GM12878 (cell line): ENCODE measurements at regions not wholly inside any gene's neighbourhood (a gene's known extent, or its start where the extent isn't known, plus 50 kb on each side); places are given as distances from the start of the nearest gene placed in this dataset.

Source experiments
- ATAC-seq: fragments of 200-7000 bp; cut with Tn5 transposase; 3 replicates; pipeline ENCODE4 v1.9.1; 2020; ENCODE audit warnings: mild to moderate bottlenecking, moderate library complexity
- BruUV-seq: library from RNA; stranded (reverse); fragments of 400-500 nt; replicated peaks from 2 replicates; lab custom pipeline; 2021; lab: Mats Ljungman, UMichigan
- CTCF ChIA-PET: fragments of 300-600 bp; sonication (Branson Sonifier 250); formaldehyde crosslinking; extraction: SDS; loops from one replicate; lab custom pipeline; 2021; ENCODE audit warnings: inconsistent platforms; lab: Yijun Ruan, JAX
- POLR2A ChIA-PET: fragments of 350-600 bp; formaldehyde crosslinking; extraction: SDS; loops from one replicate; lab custom pipeline; 2021; ENCODE audit warnings: inconsistent platforms; lab: Charles Lee
- RAD21 ChIA-PET: fragments of 300-600 bp; sonication (Branson Sonifier 250); formaldehyde crosslinking; loops from one replicate; lab custom pipeline; 2023; ENCODE audit warnings: antibody characterized with exemption; ENCODE audit not compliant: unreplicated experiment; lab: Charles Lee
- SMC1A ChIA-PET: fragments of 300-600 bp; sonication (Branson Sonifier 250); formaldehyde crosslinking; loops from one replicate; lab custom pipeline; 2023; ENCODE audit not compliant: unreplicated experiment, uncharacterized antibody; lab: Charles Lee
- DNase-seq: peaks from one replicate; pipeline ENCODE4 v3.0.0-alpha.2; 2011; ENCODE audit warnings: low read depth, low spot score
- FAIRE-seq: peaks from 3 replicates; lab custom pipeline; 2011; peaks lifted over from hg19 to GRCh38; lab: Jason Lieb, UNC
- H2AFZ ChIP-seq: 2 replicates; pipeline ENCODE4 v1.6.0; 2011; ENCODE audit warnings: low read depth, low read length, control low read depth; ENCODE audit not compliant: control insufficient read depth
- H3K27ac ChIP-seq: 2 replicates; pipeline ENCODE4 v1.5.1; 2011; ENCODE audit warnings: control low read depth; ENCODE audit not compliant: control insufficient read depth, insufficient read depth
- H3K27me3 ChIP-seq, 2 experiments: replicated peaks in 1 of 2; 2 replicates each; pipeline versions ENCODE4 v1.6.0 to v1.6.1; 2011; ENCODE audit warnings: low read length in 1 of 2; ENCODE audit not compliant: control insufficient read depth in 2 of 2, insufficient read depth in 2 of 2
- H3K36me3 ChIP-seq, 2 experiments: 2 replicates each; pipeline ENCODE4 v1.5.1; 2011; ENCODE audit warnings: low read length in 1 of 2; ENCODE audit not compliant: control insufficient read depth in 2 of 2, insufficient read depth in 2 of 2
- H3K4me1 ChIP-seq: 2 replicates; pipeline ENCODE4 v1.6.1; 2011; ENCODE audit warnings: mild to moderate bottlenecking, low read length, moderate library complexity, mixed read lengths; ENCODE audit not compliant: control insufficient read depth, insufficient read depth
- H3K4me2 ChIP-seq: 2 replicates; pipeline ENCODE4 v1.6.0; 2011; ENCODE audit warnings: control low read depth; ENCODE audit not compliant: control insufficient read depth, insufficient read depth
- H3K4me3 ChIP-seq: fragments of 200-600 bp; sonication (generic); 2 replicates; pipeline ENCODE4 v1.5.1; 2016
- H3K79me2 ChIP-seq: 2 replicates; pipeline ENCODE4 v1.6.0; 2011; ENCODE audit warnings: low read length; ENCODE audit not compliant: control insufficient read depth, insufficient read depth
- H3K9ac ChIP-seq: 2 replicates; pipeline ENCODE4 v1.8.0; 2011; ENCODE audit warnings: low read length, control low read depth, mixed read lengths; ENCODE audit not compliant: control insufficient read depth, insufficient read depth
- H3K9me3 ChIP-seq: replicated peaks from 3 replicates; pipeline ENCODE4 v1.5.1; 2011; ENCODE audit warnings: mild to moderate bottlenecking, low read length; ENCODE audit not compliant: control insufficient read depth, insufficient read depth
- H4K20me1 ChIP-seq: 2 replicates; pipeline ENCODE4 v1.6.0; 2011; ENCODE audit not compliant: control insufficient read depth, insufficient read depth
- CEBPB ChIP-seq, 2 experiments: fragments of 150-350 bp in 1 of 2; IDR thresholded peaks; 2 replicates each; pipeline ENCODE4 v1.6.1; 2012 to 2014; ENCODE audit warnings: low read depth in 2 of 2, low read length in 2 of 2, borderline replicate concordance in 1 of 2, inconsistent platforms in 1 of 2
- CHD1 ChIP-seq: IDR thresholded peaks from 2 replicates; pipeline ENCODE4 v1.6.1; 2012; ENCODE audit warnings: low read depth, low read length, improper control_type of control experiment
- EGR1 ChIP-seq, 2 experiments: IDR thresholded peaks; 1 replicate in 1 of 2; 2 replicates in 1 of 2; pipeline ENCODE4 v1.6.1; 2011 to 2012; ENCODE audit warnings: low read depth in 2 of 2, low read length in 2 of 2, borderline replicate concordance in 1 of 2, mild to moderate bottlenecking in 1 of 2, moderate library complexity in 1 of 2
- IRF3 ChIP-seq: fragments of 450-650 bp; IDR thresholded peaks from 2 replicates; pipeline ENCODE4 v1.6.1; 2014; ENCODE audit warnings: mild to moderate bottlenecking
- KDM1A ChIP-seq: fragments of 200-600 bp; sonication (generic); IDR thresholded peaks from 2 replicates; pipeline ENCODE4 v1.6.1; 2016; ENCODE audit warnings: borderline replicate concordance
- MYC ChIP-seq: IDR thresholded peaks from 2 replicates; pipeline ENCODE4 v1.6.1; 2011; ENCODE audit warnings: mild to moderate bottlenecking, low read length, moderate library complexity, inconsistent platforms; ENCODE audit not compliant: insufficient read depth, insufficient replicate concordance, insufficient read length, severe bottlenecking
- YBX1 ChIP-seq: fragments of 450-650 bp; IDR thresholded peaks from 2 replicates; pipeline ENCODE4 v1.6.1; 2016; ENCODE audit warnings: antibody characterized with exemption
- ZNF217 ChIP-seq: fragments of 450-650 bp; IDR thresholded peaks from 2 replicates; pipeline ENCODE4 v1.6.1; 2017; ENCODE audit warnings: antibody characterized with exemption, mild to moderate bottlenecking
- in situ Hi-C: fragments of 300-500 bp; cut with MboI; formaldehyde crosslinking; loops from 9 replicates; pipeline ENCODE4 v1.14.3; 2018; ENCODE audit warnings: mixed read lengths
- intact Hi-C: fragments of 100-400 bp; cut with micrococcal nuclease; formaldehyde crosslinking; loops from one replicate; pipeline ENCODE4 v1.14.2; 2022; ENCODE audit not compliant: unreplicated experiment
- TF ChIP-seq, protein P1 (sequence below): fragments of 450-650 bp; formaldehyde crosslinking; IDR thresholded peaks from 2 replicates; pipeline ENCODE4 v1.4.0; 2020; ENCODE audit warnings: mild to moderate bottlenecking, moderate library complexity
- TF ChIP-seq, protein P2 (sequence below): fragments of 450-650 bp; IDR thresholded peaks from 2 replicates; pipeline ENCODE4 v1.6.1; 2017; ENCODE audit warnings: mild to moderate bottlenecking, moderate library complexity
- TF ChIP-seq, protein P3 (sequence below): fragments of 450-650 bp; IDR thresholded peaks from 2 replicates; pipeline ENCODE4 v1.6.1; 2017; ENCODE audit warnings: antibody characterized with exemption, mild to moderate bottlenecking, moderate library complexity

- Histone ChIP-seq H3K79me2 (no peaks in the 10 kb centered on the region), H3K9ac (no peak overlapping the region), H2AFZ (no peak overlapping the region), H3K9me3 (no peaks in the 10 kb centered on the region), H4K20me1 (no peaks in the 10 kb centered on the region), H3K36me3 (no peaks in the 10 kb centered on the region), H3K4me1 (no peaks in the 10 kb centered on the region), H3K4me2 (no peak overlapping the region), H3K27me3 (no peaks in the 10 kb centered on the region; a peak in 2 of 4 replicates), H3K4me3 (no peak overlapping the region), H3K27ac (no peak overlapping the region)
- ChIA-PET RAD21 (no interaction called here), SMC1A (no interaction called here), POLR2A (no interaction called here), CTCF (no interaction called here)
- FAIRE-seq (no peak), DNase-seq (no peak), ATAC-seq (no peak)
- intact Hi-C loops: no loop called here
- in situ Hi-C loops: no loop called here
- BruUV-seq: no TSS peak
- TF ChIP-seq MYC (no peak), CEBPB (IDR thresholded peaks at IDR 0.05; ENCODE audit: borderline replicate concordance in 1 of 2, low read depth in 2 of 2, low read length in 2 of 2) (no peak), YBX1 (no peak), ZNF217 (no peak), CHD1 (no peak), EGR1 (IDR thresholded peaks at IDR 0.05; ENCODE audit: borderline replicate concordance in 1 of 2, low read depth in 2 of 2, low read length in 2 of 2) (no peak), KDM1A (no peak), IRF3 (no peak)
- TF ChIP-seq, protein P1, sequence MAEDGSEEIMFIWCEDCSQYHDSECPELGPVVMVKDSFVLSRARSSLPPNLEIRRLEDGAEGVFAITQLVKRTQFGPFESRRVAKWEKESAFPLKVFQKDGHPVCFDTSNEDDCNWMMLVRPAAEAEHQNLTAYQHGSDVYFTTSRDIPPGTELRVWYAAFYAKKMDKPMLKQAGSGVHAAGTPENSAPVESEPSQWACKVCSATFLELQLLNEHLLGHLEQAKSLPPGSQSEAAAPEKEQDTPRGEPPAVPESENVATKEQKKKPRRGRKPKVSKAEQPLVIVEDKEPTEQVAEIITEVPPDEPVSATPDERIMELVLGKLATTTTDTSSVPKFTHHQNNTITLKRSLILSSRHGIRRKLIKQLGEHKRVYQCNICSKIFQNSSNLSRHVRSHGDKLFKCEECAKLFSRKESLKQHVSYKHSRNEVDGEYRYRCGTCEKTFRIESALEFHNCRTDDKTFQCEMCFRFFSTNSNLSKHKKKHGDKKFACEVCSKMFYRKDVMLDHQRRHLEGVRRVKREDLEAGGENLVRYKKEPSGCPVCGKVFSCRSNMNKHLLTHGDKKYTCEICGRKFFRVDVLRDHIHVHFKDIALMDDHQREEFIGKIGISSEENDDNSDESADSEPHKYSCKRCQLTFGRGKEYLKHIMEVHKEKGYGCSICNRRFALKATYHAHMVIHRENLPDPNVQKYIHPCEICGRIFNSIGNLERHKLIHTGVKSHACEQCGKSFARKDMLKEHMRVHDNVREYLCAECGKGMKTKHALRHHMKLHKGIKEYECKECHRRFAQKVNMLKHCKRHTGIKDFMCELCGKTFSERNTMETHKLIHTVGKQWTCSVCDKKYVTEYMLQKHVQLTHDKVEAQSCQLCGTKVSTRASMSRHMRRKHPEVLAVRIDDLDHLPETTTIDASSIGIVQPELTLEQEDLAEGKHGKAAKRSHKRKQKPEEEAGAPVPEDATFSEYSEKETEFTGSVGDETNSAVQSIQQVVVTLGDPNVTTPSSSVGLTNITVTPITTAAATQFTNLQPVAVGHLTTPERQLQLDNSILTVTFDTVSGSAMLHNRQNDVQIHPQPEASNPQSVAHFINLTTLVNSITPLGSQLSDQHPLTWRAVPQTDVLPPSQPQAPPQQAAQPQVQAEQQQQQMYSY (CRISPR knock-in tag): no peak
- TF ChIP-seq, protein P2, sequence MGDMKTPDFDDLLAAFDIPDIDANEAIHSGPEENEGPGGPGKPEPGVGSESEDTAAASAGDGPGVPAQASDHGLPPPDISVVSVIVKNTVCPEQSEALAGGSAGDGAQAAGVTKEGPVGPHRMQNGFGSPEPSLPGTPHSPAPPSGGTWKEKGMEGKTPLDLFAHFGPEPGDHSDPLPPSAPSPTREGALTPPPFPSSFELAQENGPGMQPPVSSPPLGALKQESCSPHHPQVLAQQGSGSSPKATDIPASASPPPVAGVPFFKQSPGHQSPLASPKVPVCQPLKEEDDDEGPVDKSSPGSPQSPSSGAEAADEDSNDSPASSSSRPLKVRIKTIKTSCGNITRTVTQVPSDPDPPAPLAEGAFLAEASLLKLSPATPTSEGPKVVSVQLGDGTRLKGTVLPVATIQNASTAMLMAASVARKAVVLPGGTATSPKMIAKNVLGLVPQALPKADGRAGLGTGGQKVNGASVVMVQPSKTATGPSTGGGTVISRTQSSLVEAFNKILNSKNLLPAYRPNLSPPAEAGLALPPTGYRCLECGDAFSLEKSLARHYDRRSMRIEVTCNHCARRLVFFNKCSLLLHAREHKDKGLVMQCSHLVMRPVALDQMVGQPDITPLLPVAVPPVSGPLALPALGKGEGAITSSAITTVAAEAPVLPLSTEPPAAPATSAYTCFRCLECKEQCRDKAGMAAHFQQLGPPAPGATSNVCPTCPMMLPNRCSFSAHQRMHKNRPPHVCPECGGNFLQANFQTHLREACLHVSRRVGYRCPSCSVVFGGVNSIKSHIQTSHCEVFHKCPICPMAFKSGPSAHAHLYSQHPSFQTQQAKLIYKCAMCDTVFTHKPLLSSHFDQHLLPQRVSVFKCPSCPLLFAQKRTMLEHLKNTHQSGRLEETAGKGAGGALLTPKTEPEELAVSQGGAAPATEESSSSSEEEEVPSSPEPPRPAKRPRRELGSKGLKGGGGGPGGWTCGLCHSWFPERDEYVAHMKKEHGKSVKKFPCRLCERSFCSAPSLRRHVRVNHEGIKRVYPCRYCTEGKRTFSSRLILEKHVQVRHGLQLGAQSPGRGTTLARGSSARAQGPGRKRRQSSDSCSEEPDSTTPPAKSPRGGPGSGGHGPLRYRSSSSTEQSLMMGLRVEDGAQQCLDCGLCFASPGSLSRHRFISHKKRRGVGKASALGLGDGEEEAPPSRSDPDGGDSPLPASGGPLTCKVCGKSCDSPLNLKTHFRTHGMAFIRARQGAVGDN: no peak
- TF ChIP-seq, protein P3, sequence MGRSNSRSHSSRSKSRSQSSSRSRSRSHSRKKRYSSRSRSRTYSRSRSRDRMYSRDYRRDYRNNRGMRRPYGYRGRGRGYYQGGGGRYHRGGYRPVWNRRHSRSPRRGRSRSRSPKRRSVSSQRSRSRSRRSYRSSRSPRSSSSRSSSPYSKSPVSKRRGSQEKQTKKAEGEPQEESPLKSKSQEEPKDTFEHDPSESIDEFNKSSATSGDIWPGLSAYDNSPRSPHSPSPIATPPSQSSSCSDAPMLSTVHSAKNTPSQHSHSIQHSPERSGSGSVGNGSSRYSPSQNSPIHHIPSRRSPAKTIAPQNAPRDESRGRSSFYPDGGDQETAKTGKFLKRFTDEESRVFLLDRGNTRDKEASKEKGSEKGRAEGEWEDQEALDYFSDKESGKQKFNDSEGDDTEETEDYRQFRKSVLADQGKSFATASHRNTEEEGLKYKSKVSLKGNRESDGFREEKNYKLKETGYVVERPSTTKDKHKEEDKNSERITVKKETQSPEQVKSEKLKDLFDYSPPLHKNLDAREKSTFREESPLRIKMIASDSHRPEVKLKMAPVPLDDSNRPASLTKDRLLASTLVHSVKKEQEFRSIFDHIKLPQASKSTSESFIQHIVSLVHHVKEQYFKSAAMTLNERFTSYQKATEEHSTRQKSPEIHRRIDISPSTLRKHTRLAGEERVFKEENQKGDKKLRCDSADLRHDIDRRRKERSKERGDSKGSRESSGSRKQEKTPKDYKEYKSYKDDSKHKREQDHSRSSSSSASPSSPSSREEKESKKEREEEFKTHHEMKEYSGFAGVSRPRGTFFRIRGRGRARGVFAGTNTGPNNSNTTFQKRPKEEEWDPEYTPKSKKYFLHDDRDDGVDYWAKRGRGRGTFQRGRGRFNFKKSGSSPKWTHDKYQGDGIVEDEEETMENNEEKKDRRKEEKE: no peak
Observed at GRCh38 chr3:124412644-124413043, 317.6 kb upstream of the UMPS start.
